Neural progenitor cell (in vitro differentiated cells): ENCODE measurements at regions not wholly inside any gene's neighbourhood (a gene's known extent, or its start where the extent isn't known, plus 50 kb on each side); places are given as distances from the start of the nearest gene placed in this dataset.

Experiments
- CTCF ChIP-seq: fragments of 200-600 bp; sonication (generic); IDR thresholded peaks from 2 replicates; pipeline ENCODE4 v1.5.1; 2017; ENCODE audit warnings: antibody characterized with exemption, mild to moderate bottlenecking
- EZH2phosphoT487 ChIP-seq: fragments of 200-600 bp; sonication (generic); IDR thresholded peaks from 2 replicates; pipeline ENCODE4 v1.6.1; 2017; ENCODE audit warnings: antibody characterized with exemption

GRCh38 chr6:103042336-103042735 lies 1648.8 kb downstream of the GRIK2 start:
- TF ChIP-seq CTCF, result no peak
- no peak for TF ChIP-seq EZH2phosphoT487
